ENCODE measurements at regions not wholly inside any gene's neighbourhood (a gene's known extent, or its start where the extent isn't known, plus 50 kb on each side); places are given as distances from the start of the nearest gene placed in this dataset.

DNA sequence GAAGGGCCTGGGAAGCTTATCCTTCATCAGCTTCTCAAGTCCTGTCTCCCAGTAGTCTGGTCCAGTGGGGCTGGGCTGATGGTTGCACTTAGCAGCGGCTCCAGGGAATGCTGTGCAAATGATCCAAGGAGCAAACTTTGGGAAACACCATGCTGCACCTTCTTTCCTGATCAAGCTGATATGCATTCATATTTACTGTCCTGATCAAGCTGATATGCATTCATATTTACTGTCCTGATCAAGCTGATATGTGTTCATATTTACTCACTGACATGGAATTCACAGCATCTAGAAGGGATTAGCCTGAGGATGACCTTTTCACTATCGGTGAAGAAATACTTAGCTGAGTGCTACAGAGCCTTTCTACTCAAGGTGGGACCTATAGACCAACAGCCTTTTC is 330.7 kb downstream of the BMPER start:
- Histone ChIP-seq H3K4me3 (ENCODE audit: low read length) (no peak overlapping the region), H3K27me3 (ENCODE audit: control insufficient read depth, insufficient read depth, low read length) (no peaks in the 10 kb centered on the region), H3K9me3 (ENCODE audit: control insufficient read depth, insufficient read depth, low read length) (peaks cover 6% of the 10 kb centered on the region), H3K36me3 (ENCODE audit: control insufficient read depth, insufficient read depth, low read length) (no peaks in the 10 kb centered on the region), H3K27ac (ENCODE audit: low read length) (no peak overlapping the region), H3K4me1 (ENCODE audit: control insufficient read depth, insufficient read depth, low read length) (no peaks in the 10 kb centered on the region)
- H3K27ac Mint-ChIP-seq, result no peak overlapping the region
- H3K27me3 Mint-ChIP-seq (ENCODE audit: low read depth in 2 of 2), result no peaks in the 10 kb centered on the region
- intact Hi-C loops (cut with micrococcal nuclease), result no loop called here
- no peaks in the 10 kb centered on the region for H3K4me1 Mint-ChIP-seq
- WGBS (ENCODE audit: insufficient coverage), result 84% methylated on average over 2 of the region's 2 CpGs
- H3K36me3 Mint-ChIP-seq, result no peaks in the 10 kb centered on the region
- no peak for ATAC-seq
- no peak for DNase-seq
- H3K9me3 Mint-ChIP-seq, result peaks cover 3 to 9% of the 10 kb centered on the region in 2 donors
- TF ChIP-seq, protein P1, sequence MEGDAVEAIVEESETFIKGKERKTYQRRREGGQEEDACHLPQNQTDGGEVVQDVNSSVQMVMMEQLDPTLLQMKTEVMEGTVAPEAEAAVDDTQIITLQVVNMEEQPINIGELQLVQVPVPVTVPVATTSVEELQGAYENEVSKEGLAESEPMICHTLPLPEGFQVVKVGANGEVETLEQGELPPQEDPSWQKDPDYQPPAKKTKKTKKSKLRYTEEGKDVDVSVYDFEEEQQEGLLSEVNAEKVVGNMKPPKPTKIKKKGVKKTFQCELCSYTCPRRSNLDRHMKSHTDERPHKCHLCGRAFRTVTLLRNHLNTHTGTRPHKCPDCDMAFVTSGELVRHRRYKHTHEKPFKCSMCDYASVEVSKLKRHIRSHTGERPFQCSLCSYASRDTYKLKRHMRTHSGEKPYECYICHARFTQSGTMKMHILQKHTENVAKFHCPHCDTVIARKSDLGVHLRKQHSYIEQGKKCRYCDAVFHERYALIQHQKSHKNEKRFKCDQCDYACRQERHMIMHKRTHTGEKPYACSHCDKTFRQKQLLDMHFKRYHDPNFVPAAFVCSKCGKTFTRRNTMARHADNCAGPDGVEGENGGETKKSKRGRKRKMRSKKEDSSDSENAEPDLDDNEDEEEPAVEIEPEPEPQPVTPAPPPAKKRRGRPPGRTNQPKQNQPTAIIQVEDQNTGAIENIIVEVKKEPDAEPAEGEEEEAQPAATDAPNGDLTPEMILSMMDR (IDR thresholded peaks at IDR 0.05), result no peak
- H3K4me3 Mint-ChIP-seq, result no peak overlapping the region

GRCh38 chr7:34236839-34237492 is 331.6 kb downstream of the BMPER start:
- H3K36me3 Mint-ChIP-seq, result no peaks in the 10 kb centered on the region
- 58% methylated on average over 2 of the region's 2 CpGs for WGBS (ENCODE audit: insufficient coverage)
- ATAC-seq (no peak), DNase-seq (no peak)
- no peaks in the 10 kb centered on the region for H3K27me3 Mint-ChIP-seq (ENCODE audit: low read depth in 2 of 2)
- H3K4me1 Mint-ChIP-seq, result no peaks in the 10 kb centered on the region
- H3K9me3 Mint-ChIP-seq, result peaks cover 5 to 12% of the 10 kb centered on the region in 2 donors
- Histone ChIP-seq H3K9me3 (ENCODE audit: control insufficient read depth, insufficient read depth, low read length) (peaks cover 6% of the 10 kb centered on the region), H3K27ac (ENCODE audit: low read length) (no peak overlapping the region), H3K4me3 (ENCODE audit: low read length) (no peak overlapping the region), H3K4me1 (ENCODE audit: control insufficient read depth, insufficient read depth, low read length) (no peaks in the 10 kb centered on the region), H3K36me3 (ENCODE audit: control insufficient read depth, insufficient read depth, low read length) (no peaks in the 10 kb centered on the region), H3K27me3 (ENCODE audit: control insufficient read depth, insufficient read depth, low read length) (no peaks in the 10 kb centered on the region)
- intact Hi-C loops (cut with micrococcal nuclease), result no loop called here
- no peak overlapping the region for H3K27ac Mint-ChIP-seq
- TF ChIP-seq, protein P1 (IDR thresholded peaks at IDR 0.05), result no peak
- H3K4me3 Mint-ChIP-seq, result no peak overlapping the region

- DNase-seq (no peak), ATAC-seq (no peak)
- Histone ChIP-seq H3K9me3 (ENCODE audit: control insufficient read depth, insufficient read depth, low read length) (peaks cover 6% of the 10 kb centered on the region), H3K4me3 (ENCODE audit: low read length) (no peak overlapping the region), H3K27me3 (ENCODE audit: control insufficient read depth, insufficient read depth, low read length) (no peaks in the 10 kb centered on the region), H3K36me3 (ENCODE audit: control insufficient read depth, insufficient read depth, low read length) (no peaks in the 10 kb centered on the region), H3K27ac (ENCODE audit: low read length) (no peak overlapping the region), H3K4me1 (ENCODE audit: control insufficient read depth, insufficient read depth, low read length) (no peaks in the 10 kb centered on the region)
- H3K9me3 Mint-ChIP-seq, result peaks cover 4 to 10% of the 10 kb centered on the region in 2 donors
- intact Hi-C loops (cut with micrococcal nuclease), result no loop called here
- TF ChIP-seq, protein P1 (IDR thresholded peaks at IDR 0.05), result no peak
- H3K4me1 Mint-ChIP-seq, result no peaks in the 10 kb centered on the region
- H3K27ac Mint-ChIP-seq, result no peak overlapping the region
- no peaks in the 10 kb centered on the region for H3K36me3 Mint-ChIP-seq
- no peaks in the 10 kb centered on the region for H3K27me3 Mint-ChIP-seq (ENCODE audit: low read depth in 2 of 2)
- no peak overlapping the region for H3K4me3 Mint-ChIP-seq
- 73% methylated on average over 1 of the region's 1 CpG for WGBS (ENCODE audit: insufficient coverage)
Observed at GRCh38 chr7:34237493-34237849, 332.1 kb downstream of the BMPER start.

DNA sequence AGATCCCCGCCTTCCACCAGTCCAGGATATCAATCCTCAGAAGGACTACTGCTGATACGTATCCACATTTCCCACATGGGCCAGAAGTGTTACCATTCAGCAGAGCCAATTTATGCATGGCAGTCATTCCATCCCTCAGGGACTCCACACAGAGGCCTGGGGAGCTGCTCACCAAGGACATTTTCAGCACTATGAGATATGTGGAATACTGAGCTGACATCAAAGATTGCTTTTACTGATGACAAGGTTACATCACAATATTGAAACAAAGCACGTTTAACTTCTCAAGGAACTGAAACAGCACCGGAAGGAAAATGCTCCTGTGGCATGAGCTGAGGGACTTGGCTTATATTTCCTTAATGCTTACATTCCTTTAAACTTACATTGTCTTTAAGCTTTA is 335.1 kb downstream of the BMPER start:
- Histone ChIP-seq H3K27ac (ENCODE audit: low read length) (no peak overlapping the region), H3K36me3 (ENCODE audit: control insufficient read depth, insufficient read depth, low read length) (no peaks in the 10 kb centered on the region), H3K27me3 (ENCODE audit: control insufficient read depth, insufficient read depth, low read length) (no peaks in the 10 kb centered on the region), H3K4me1 (ENCODE audit: control insufficient read depth, insufficient read depth, low read length) (no peaks in the 10 kb centered on the region), H3K9me3 (ENCODE audit: control insufficient read depth, insufficient read depth, low read length) (peaks cover 4% of the 10 kb centered on the region), H3K4me3 (ENCODE audit: low read length) (no peak overlapping the region)
- 96% methylated on average over 3 of the region's 4 CpGs for WGBS (ENCODE audit: insufficient coverage)
- ATAC-seq, result no peak
- no peak for DNase-seq
- Mint-ChIP-seq H3K9me3 (peaks cover 6 to 11% of the 10 kb centered on the region in 2 donors), H3K4me1 (no peaks in the 10 kb centered on the region), H3K27ac (no peak overlapping the region), H3K36me3 (no peaks in the 10 kb centered on the region), H3K4me3 (no peak overlapping the region), H3K27me3 (ENCODE audit: low read depth in 2 of 2) (no peaks in the 10 kb centered on the region)
- TF ChIP-seq, protein P1 (IDR thresholded peaks at IDR 0.05), result no peak
- intact Hi-C loops (cut with micrococcal nuclease), result no loop called here
